Fibroblast of villous mesenchyme (primary cell): ENCODE measurements at regions not wholly inside any gene's neighbourhood (a gene's known extent, or its start where the extent isn't known, plus 50 kb on each side); places are given as distances from the start of the nearest gene placed in this dataset.

Experiments used
- DNase-seq: peaks from one replicate; pipeline ENCODE4 v3.0.0-alpha.2; 2010; ENCODE audit warnings: low read depth
- H3K4me3 ChIP-seq: 2 replicates; pipeline ENCODE4 v1.5.1; 2011; ENCODE audit warnings: low read depth, mild to moderate bottlenecking, low read length
- small RNA-seq: library from RNA; depleted of rRNA; stranded (forward); fragments of <200 nt; gene quantifications from one replicate; pipeline ENCODE3, GENCODE V24; 2012
- TF ChIP-seq, protein P1 (sequence below): IDR thresholded peaks from 2 replicates; pipeline ENCODE4 v1.5.1; 2012; ENCODE audit warnings: low read depth, mild to moderate bottlenecking, low read length; ENCODE audit not compliant: insufficient read depth

DNA sequence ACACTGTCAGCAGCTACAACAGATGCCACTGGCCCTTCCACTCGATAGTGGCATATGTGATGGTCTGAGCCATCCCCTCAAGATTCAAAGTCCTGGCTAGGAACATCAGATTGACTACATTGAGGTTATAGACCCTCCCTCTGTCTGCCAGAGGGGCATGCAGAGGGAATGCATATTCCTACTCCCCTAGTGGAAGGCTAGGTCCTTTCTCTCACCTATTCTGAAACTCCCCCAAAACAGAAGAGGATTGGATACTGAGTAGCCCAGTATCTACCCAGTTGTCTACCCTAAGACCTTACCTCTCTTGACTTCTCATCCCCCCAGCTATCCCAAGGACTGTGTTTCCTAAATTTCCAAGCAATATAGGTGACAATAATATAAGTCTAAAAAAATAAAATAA lies 78.5 kb upstream of the PDE4D start:
- DNase-seq: no peak
- TF ChIP-seq, protein P1, sequence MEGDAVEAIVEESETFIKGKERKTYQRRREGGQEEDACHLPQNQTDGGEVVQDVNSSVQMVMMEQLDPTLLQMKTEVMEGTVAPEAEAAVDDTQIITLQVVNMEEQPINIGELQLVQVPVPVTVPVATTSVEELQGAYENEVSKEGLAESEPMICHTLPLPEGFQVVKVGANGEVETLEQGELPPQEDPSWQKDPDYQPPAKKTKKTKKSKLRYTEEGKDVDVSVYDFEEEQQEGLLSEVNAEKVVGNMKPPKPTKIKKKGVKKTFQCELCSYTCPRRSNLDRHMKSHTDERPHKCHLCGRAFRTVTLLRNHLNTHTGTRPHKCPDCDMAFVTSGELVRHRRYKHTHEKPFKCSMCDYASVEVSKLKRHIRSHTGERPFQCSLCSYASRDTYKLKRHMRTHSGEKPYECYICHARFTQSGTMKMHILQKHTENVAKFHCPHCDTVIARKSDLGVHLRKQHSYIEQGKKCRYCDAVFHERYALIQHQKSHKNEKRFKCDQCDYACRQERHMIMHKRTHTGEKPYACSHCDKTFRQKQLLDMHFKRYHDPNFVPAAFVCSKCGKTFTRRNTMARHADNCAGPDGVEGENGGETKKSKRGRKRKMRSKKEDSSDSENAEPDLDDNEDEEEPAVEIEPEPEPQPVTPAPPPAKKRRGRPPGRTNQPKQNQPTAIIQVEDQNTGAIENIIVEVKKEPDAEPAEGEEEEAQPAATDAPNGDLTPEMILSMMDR: no peak

GRCh38 chr5:59959330-59959729 lies 65.8 kb upstream of the PDE4D start:
- TF ChIP-seq, protein P1: no peak
- H3K4me3 ChIP-seq: no peak overlapping the region
- no peak for DNase-seq

More for the DNA sequence above, 78.5 kb upstream of the PDE4D start:
- no peak overlapping the region for H3K4me3 ChIP-seq

DNA sequence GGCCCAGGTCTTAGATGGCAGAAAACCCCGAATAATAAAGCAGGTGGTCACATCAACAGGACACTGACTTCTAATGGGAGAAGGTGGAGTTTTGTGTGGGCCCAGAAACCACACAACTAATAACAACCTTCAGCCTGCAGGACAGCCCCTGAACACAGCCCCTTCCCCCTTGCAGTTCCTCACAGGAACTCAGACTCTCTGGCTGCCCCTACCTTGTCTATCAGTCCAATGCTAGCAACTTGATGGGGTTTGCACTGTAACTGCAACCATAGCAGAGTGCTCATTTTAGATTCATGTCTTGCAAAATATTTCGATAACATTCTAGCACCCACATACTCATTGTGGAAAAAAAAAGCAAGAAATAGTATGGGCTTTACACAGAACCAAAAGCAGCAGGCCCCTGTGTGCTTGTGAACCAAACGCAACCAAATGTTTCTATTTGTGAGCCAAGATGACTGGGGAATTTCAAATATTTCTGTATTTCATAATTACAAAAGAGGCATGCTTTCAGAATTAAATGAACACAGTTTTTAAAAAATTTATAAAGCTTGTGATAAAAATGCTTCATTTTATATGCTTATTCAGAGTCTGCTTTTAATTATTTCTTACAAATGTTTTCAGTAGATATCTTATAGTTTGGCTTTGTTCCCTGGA lies 62.7 kb upstream of the PDE4D start:
- DNase-seq: no peak
- H3K4me3 ChIP-seq: no peak overlapping the region
- TF ChIP-seq, protein P1: no peak

DNA sequence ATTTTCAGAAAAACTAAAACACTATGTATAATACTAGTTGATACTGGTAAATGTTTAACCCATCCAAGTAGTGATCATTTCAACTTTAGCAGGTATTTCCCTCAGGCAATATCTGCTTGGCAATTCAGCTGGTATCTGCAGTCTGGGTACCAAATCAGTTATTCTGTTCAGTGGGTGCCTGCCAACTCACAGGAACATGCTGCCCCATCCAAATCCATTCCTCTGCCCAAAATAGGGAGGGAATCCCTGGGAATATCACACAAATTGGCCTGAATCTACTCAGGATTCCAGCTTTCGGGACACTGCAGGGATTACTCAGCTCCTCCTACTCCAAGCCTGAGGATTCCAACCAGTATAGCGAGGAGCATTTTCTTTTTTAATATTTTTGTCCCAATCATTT lies 61.7 kb upstream of the PDE4D start:
- no peak for DNase-seq
- H3K4me3 ChIP-seq: no peak overlapping the region
- TF ChIP-seq, protein P1: no peak

DNA sequence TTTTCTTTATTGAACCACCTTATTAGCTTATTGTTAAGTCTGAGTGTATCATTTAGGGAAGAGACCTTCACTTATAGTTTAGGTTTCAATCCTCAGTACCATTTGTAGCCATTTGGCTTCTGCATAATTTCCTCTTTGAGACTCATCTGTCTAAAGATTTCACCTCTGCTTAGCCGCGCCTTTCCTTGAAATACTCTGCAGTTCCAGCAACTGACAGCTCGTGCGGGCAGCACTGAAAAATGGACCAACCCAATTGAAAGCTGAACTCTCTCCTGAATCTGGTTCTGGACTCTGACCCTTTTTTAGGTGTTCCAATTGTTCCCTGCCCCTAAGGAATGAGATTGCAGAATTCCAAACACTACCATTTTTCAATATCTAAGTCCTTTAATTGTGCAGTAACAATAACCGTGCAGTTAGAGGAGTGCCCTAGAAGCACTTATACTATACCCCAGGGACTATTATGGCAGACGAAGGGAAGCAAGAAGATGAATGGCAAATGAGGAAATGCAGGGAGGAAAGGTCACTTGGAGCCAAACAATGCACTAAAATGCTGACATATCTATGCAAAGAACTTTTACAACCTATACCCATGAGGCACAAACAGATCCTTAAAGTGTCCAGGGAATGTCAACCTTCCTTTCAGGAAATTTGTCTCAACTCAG lies 50.1 kb upstream of the PDE4D start:
- no peak overlapping the region for H3K4me3 ChIP-seq
- no peak for DNase-seq
- TF ChIP-seq, protein P1: no peak

Small RNA genes in the stretch of these regions (small RNA-seq; reads per million reads assigned to genes)
- 0.56 reads per million for gene RNU6-806P
